Transverse colon (tissue), 4 donors: ENCODE measurements at regions not wholly inside any gene's neighbourhood (a gene's known extent, or its start where the extent isn't known, plus 50 kb on each side); places are given as distances from the start of the nearest gene placed in this dataset.

Experiments
- CTCF ChIP-seq, 5 experiments: fragments of 200-600 bp in 3 of 5; fragments of 450-650 bp in 2 of 5; sonication (generic) in 3 of 5; IDR thresholded peaks; 1 replicate in 2 of 5; 2 replicates in 3 of 5; pipeline ENCODE4 v1.5.1; 2016 to 2017; ENCODE audit warnings: antibody characterized with exemption in 5 of 5, inconsistent platforms in 3 of 5, mild to moderate bottlenecking in 2 of 5, moderate library complexity in 1 of 5
- POLR2A ChIP-seq: fragments of 450-650 bp; IDR thresholded peaks from one replicate; pipeline ENCODE4 v1.6.1; 2016; ENCODE audit warnings: antibody characterized with exemption, mild to moderate bottlenecking, moderate library complexity
- POLR2AphosphoS5 ChIP-seq, 3 donors: sonication (generic); formaldehyde crosslinking; IDR thresholded peaks; one replicate each; pipeline ENCODE4 v1.6.1; 2016; ENCODE audit warnings: antibody characterized with exemption in 3 of 3

- TF ChIP-seq CTCF (IDR thresholded peaks at IDR 0.05) = no peak
- no peak for TF ChIP-seq POLR2A
- no peak for TF ChIP-seq POLR2AphosphoS5 (IDR thresholded peaks at IDR 0.05)
These were observed 217.8 kb downstream of the SOX2 start for GRCh38 chr3:181929501-181929900.
